Kidney (tissue), 13 donors: ENCODE measurements at regions not wholly inside any gene's neighbourhood (a gene's known extent, or its start where the extent isn't known, plus 50 kb on each side); places are given as distances from the start of the nearest gene placed in this dataset.
"Not testable (repeated sequence)": the region's sequence is repeated elsewhere in the genome, so short reads cannot be mapped to it uniquely, and the experiment has no call there.

Source experiments
- DNase-seq, 5 donors: peaks; one replicate each; pipeline ENCODE4 v3.0.0-alpha.2; 2013 to 2020
- FAIRE-seq: peaks from 2 replicates; lab custom pipeline; 2012; peaks lifted over from hg19 to GRCh38; lab: Jason Lieb, UNC
- H3K27ac ChIP-seq, 2 donors: one replicate each; pipeline ENCODE4 v1.7.0; 2013; ENCODE audit warnings: low read depth in 2 of 2, low read length in 2 of 2, inconsistent platforms in 1 of 2
- H3K27me3 ChIP-seq: one replicate; pipeline ENCODE4 v1.7.1; 2013; ENCODE audit warnings: low read length, inconsistent platforms; ENCODE audit not compliant: control insufficient read depth, insufficient read depth
- H3K36me3 ChIP-seq, 3 donors: one replicate each; pipeline versions ENCODE4 v1.7.0 to v1.7.1; 2013; ENCODE audit warnings: low read length in 3 of 3, control low read depth in 1 of 3, inconsistent platforms in 1 of 3; ENCODE audit not compliant: insufficient read depth in 3 of 3, control insufficient read depth in 2 of 3
- H3K4me1 ChIP-seq, 3 donors: one replicate each; pipeline versions ENCODE4 v1.7.0 to v1.7.1; 2013; ENCODE audit warnings: low read length in 3 of 3, inconsistent platforms in 1 of 3, low read depth in 1 of 3; ENCODE audit not compliant: control insufficient read depth in 2 of 3, insufficient read depth in 2 of 3
- H3K4me3 ChIP-seq, 3 donors: one replicate each; pipeline versions ENCODE4 v1.7.0 to v1.8.1; 2013; ENCODE audit warnings: low read length in 3 of 3, control low read depth in 1 of 3, inconsistent platforms in 1 of 3
- H3K9ac ChIP-seq, 3 donors: one replicate each; pipeline versions ENCODE4 v1.7.0 to v1.7.1; 2013; ENCODE audit warnings: low read length in 3 of 3, control low read depth in 1 of 3, inconsistent platforms in 1 of 3
- H3K9me3 ChIP-seq, 3 donors: one replicate each; pipeline versions ENCODE4 v1.7.0 to v1.7.1; 2013; ENCODE audit warnings: low read length in 3 of 3, control low read depth in 1 of 3, inconsistent platforms in 1 of 3; ENCODE audit not compliant: control insufficient read depth in 2 of 3, insufficient read depth in 1 of 3
- intact Hi-C: fragments of 100-400 bp; cut with DNase I; formaldehyde crosslinking; loops from one replicate; pipeline ENCODE4 v1.11.1; 2022
- TF ChIP-seq, protein P1 (sequence below): IDR thresholded peaks from 3 replicates; pipeline ENCODE4 v1.5.1; 2012; ENCODE audit warnings: mild to moderate bottlenecking, moderate library complexity, borderline replicate concordance; ENCODE audit not compliant: insufficient read depth; ENCODE audit errors: extremely low read depth
- donor health status: control.
- donor health status: control.
- donor health status: control.
- donor health status: control.
- donor health status: control.
- donor health status: DM: yes; HTN: yes; CAD: no.
- donor health status: Normal renal cell carcinoma (clear cell type).

DNA sequence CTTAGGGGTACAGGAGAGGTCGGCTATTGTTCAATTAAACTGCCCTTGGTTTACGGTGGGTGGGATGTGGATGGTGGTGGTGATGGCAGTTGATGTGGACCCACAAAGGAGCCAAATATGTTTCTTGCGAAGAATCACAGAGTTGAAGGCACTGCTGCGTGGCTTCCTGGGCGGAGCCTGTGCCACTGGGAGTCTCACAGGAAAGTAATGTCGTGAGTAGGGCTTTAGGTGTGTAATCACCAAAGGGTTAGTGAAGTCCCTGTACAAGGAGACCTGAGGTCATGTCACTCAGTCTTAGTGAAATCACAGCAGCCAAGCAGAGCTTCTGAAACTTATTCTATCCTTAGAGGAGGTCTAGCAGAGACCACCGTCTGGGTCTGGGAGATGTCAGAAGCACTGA is 215.3 kb downstream of the ANKRD36B start:
- H3K36me3 ChIP-seq, DNase-seq, H3K4me1 ChIP-seq, H3K27ac ChIP-seq, H3K9me3 ChIP-seq, H3K27me3 ChIP-seq, FAIRE-seq, H3K4me3 ChIP-seq, intact Hi-C loops, H3K9ac ChIP-seq: not testable (repeated sequence)

- H3K4me1 ChIP-seq, H3K27ac ChIP-seq, FAIRE-seq, H3K27me3 ChIP-seq, H3K9ac ChIP-seq, DNase-seq, H3K36me3 ChIP-seq, H3K9me3 ChIP-seq, intact Hi-C loops, H3K4me3 ChIP-seq: not testable (repeated sequence)
These were observed 226.5 kb downstream of the ANKRD36B start for GRCh38 chr2:97363159-97363558.

GRCh38 chr2:97359861-97360584 is 229.7 kb downstream of the ANKRD36B start:
- Histone ChIP-seq H3K4me1 (no peaks in the 10 kb centered on the region), H3K9me3 (no peaks in the 10 kb centered on the region), H3K27me3 (no peaks in the 10 kb centered on the region), H3K9ac (no peak overlapping the region), H3K4me3 (no peak overlapping the region), H3K27ac (no peak overlapping the region), H3K36me3 (no peaks in the 10 kb centered on the region)
- intact Hi-C loops: no loop called here
- DNase-seq: peak in 1 of 5 donors; percentile 23
- no peak for FAIRE-seq
- TF ChIP-seq, protein P1, sequence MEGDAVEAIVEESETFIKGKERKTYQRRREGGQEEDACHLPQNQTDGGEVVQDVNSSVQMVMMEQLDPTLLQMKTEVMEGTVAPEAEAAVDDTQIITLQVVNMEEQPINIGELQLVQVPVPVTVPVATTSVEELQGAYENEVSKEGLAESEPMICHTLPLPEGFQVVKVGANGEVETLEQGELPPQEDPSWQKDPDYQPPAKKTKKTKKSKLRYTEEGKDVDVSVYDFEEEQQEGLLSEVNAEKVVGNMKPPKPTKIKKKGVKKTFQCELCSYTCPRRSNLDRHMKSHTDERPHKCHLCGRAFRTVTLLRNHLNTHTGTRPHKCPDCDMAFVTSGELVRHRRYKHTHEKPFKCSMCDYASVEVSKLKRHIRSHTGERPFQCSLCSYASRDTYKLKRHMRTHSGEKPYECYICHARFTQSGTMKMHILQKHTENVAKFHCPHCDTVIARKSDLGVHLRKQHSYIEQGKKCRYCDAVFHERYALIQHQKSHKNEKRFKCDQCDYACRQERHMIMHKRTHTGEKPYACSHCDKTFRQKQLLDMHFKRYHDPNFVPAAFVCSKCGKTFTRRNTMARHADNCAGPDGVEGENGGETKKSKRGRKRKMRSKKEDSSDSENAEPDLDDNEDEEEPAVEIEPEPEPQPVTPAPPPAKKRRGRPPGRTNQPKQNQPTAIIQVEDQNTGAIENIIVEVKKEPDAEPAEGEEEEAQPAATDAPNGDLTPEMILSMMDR: no peak

GRCh38 chr2:97355887-97356286 is 233.8 kb downstream of the ANKRD36B start:
- no peaks in the 10 kb centered on the region for H3K9me3 ChIP-seq
- intact Hi-C loops: no loop called here
- DNase-seq (no peak), FAIRE-seq (no peak)
- H3K27ac ChIP-seq: no peak overlapping the region
- H3K9ac ChIP-seq: no peak overlapping the region
- H3K36me3 ChIP-seq: no peaks in the 10 kb centered on the region
- H3K4me1 ChIP-seq: no peaks in the 10 kb centered on the region
- H3K4me3 ChIP-seq: no peak overlapping the region
- no peaks in the 10 kb centered on the region for H3K27me3 ChIP-seq
- TF ChIP-seq, protein P1: no peak
